Neural progenitor cell (in vitro differentiated cells): ENCODE measurements at regions not wholly inside any gene's neighbourhood (a gene's known extent, or its start where the extent isn't known, plus 50 kb on each side); places are given as distances from the start of the nearest gene placed in this dataset.

Experiments
- CTCF ChIP-seq: fragments of 200-600 bp; sonication (generic); IDR thresholded peaks from 2 replicates; pipeline ENCODE4 v1.5.1; 2017; ENCODE audit warnings: antibody characterized with exemption, mild to moderate bottlenecking
- EZH2 ChIP-seq: fragments of 200-600 bp; sonication (generic); IDR thresholded peaks from 2 replicates; pipeline ENCODE4 v1.6.1; 2017; ENCODE audit warnings: antibody characterized with exemption, mild to moderate bottlenecking, moderate library complexity

GRCh38 chr14:26070443-26070842, 527.4 kb downstream of the NOVA1 start:
- TF ChIP-seq EZH2 (no peak), CTCF (no peak)
